HepG2 (cell line): ENCODE measurements at regions not wholly inside any gene's neighbourhood (a gene's known extent, or its start where the extent isn't known, plus 50 kb on each side); places are given as distances from the start of the nearest gene placed in this dataset.

ENCODE experiments used
- ATAC-seq: fragments of 200-7000 bp; cut with Tn5 transposase; 3 replicates; pipeline ENCODE4 v1.9.1; 2020; ENCODE audit warnings: mild to moderate bottlenecking, moderate library complexity
- BruUV-seq: library from RNA; stranded (reverse); fragments of 400-500 nt; replicated peaks from 2 replicates; lab custom pipeline; 2021; lab: Mats Ljungman, UMichigan
- CTCF ChIA-PET: fragments of 300-600 bp; formaldehyde crosslinking; extraction: SDS; loops from one replicate; lab custom pipeline; 2021; ENCODE audit warnings: low total read pairs, inconsistent platforms, low intra/inter-chr PET ratio; lab: Yijun Ruan, JAX
- POLR2A ChIA-PET: fragments of 350-600 bp; sonication (Branson Sonifier 250); formaldehyde crosslinking; loops from one replicate; lab custom pipeline; 2020; ENCODE audit warnings: antibody characterized with exemption, inconsistent platforms; lab: Yijun Ruan, JAX
- DNase-seq: peaks from one replicate; pipeline ENCODE4 v3.0.0-alpha.2; 2015; ENCODE audit warnings: low spot score
- FAIRE-seq: peaks from 3 replicates; lab custom pipeline; 2011; peaks lifted over from hg19 to GRCh38; lab: Jason Lieb, UNC
- H2AFZ ChIP-seq: one replicate; pipeline ENCODE4 v1.6.1; 2011; ENCODE audit warnings: low read length, inconsistent platforms
- H3K27ac ChIP-seq: fragments of 300-600 bp; 3 replicates; pipeline ENCODE4 v1.8.0; 2011; ENCODE audit warnings: mixed run types, mild to moderate bottlenecking, mixed read lengths, low read length, inconsistent platforms; ENCODE audit not compliant: insufficient read depth; ENCODE audit errors: extremely low read length
- H3K27me3 ChIP-seq, 2 experiments: fragments of 200-600 bp in 1 of 2; 2 replicates in 1 of 2; 3 replicates in 1 of 2; pipeline versions ENCODE4 v1.6.0 to v1.8.0; 2011; ENCODE audit warnings: low read length in 2 of 2, mild to moderate bottlenecking in 2 of 2, moderate library complexity in 2 of 2, inconsistent platforms in 1 of 2; ENCODE audit not compliant: insufficient read depth in 2 of 2, control insufficient read depth in 1 of 2
- H3K36me3 ChIP-seq, 2 experiments: fragments of 200-600 bp in 1 of 2; replicated peaks in 1 of 2; 2 replicates in 1 of 2; 3 replicates in 1 of 2; pipeline versions ENCODE4 v1.5.1 to v1.8.0; 2011; ENCODE audit warnings: low read length in 2 of 2, inconsistent platforms in 1 of 2; ENCODE audit not compliant: insufficient read depth in 2 of 2, control insufficient read depth in 1 of 2
- H3K4me1 ChIP-seq: 2 replicates; pipeline ENCODE4 v1.5.1; 2012; ENCODE audit warnings: low read length, inconsistent platforms; ENCODE audit not compliant: insufficient read depth
- H3K4me2 ChIP-seq: 2 replicates; pipeline ENCODE4 v1.6.0; 2011; ENCODE audit warnings: low read depth, low read length, inconsistent platforms
- H3K4me3 ChIP-seq, 3 experiments: fragments of 200-600 bp in 1 of 3; sonication (generic), shearing (Covaris generic) in 1 of 3; replicated peaks in 1 of 3; 2 replicates each; pipeline ENCODE4 v1.5.1; 2011 to 2016; ENCODE audit warnings: low read length in 3 of 3, inconsistent platforms in 2 of 3, low read depth in 2 of 3, mild to moderate bottlenecking in 2 of 3, control low read depth in 1 of 3, mixed read lengths in 1 of 3; ENCODE audit not compliant: insufficient read depth in 1 of 3
- H3K79me2 ChIP-seq: one replicate; pipeline ENCODE4 v1.6.1; 2011; ENCODE audit warnings: low read length, inconsistent platforms; ENCODE audit not compliant: insufficient read depth
- H3K9ac ChIP-seq: 2 replicates; pipeline ENCODE4 v1.6.0; 2011; ENCODE audit warnings: mild to moderate bottlenecking, low read depth, low read length, inconsistent platforms; ENCODE audit not compliant: insufficient read depth
- H3K9me3 ChIP-seq: 2 replicates; pipeline ENCODE4 v1.5.1; 2012; ENCODE audit warnings: mild to moderate bottlenecking, low read length
- H4K20me1 ChIP-seq: 2 replicates; pipeline ENCODE4 v1.6.0; 2011; ENCODE audit warnings: inconsistent platforms, mild to moderate bottlenecking, low read length, moderate library complexity; ENCODE audit not compliant: insufficient read depth
- HDAC2 ChIP-seq: sonication (generic); formaldehyde crosslinking; IDR thresholded peaks from 2 replicates; pipeline ENCODE4 v1.4.0; 2020; ENCODE audit warnings: missing genetic modification reagents
- KDM5A ChIP-seq: fragments of 200-600 bp; sonication (generic); IDR thresholded peaks from 2 replicates; pipeline ENCODE4 v1.7.0; 2018; ENCODE audit warnings: antibody characterized with exemption, mild to moderate bottlenecking, low read length, borderline replicate concordance
- NFRKB ChIP-seq: fragments of 450-650 bp; IDR thresholded peaks from 2 replicates; pipeline ENCODE4 v1.6.1; 2017
- NFYB ChIP-seq: sonication (generic); formaldehyde crosslinking; IDR thresholded peaks from 2 replicates; pipeline ENCODE4 v1.4.0; 2020; ENCODE audit warnings: missing genetic modification reagents
- PHB2 ChIP-seq: fragments of 450-650 bp; IDR thresholded peaks from 2 replicates; pipeline ENCODE4 v1.6.1; 2018; ENCODE audit not compliant: partially characterized antibody
- PRMT3 ChIP-seq: sonication (generic); formaldehyde crosslinking; IDR thresholded peaks from 2 replicates; pipeline ENCODE4 v1.8.1; 2022; ENCODE audit warnings: low read depth, mild to moderate bottlenecking, moderate library complexity, missing genetic modification reagents, borderline replicate concordance
- PTBP1 ChIP-seq: fragments of 200-400 bp; formaldehyde crosslinking; IDR thresholded peaks from 2 replicates; pipeline ENCODE4 v1.6.1; 2018; ENCODE audit warnings: low read length, low read depth; ENCODE audit not compliant: poor library complexity, severe bottlenecking
- ZNF17 ChIP-seq: sonication (generic); formaldehyde crosslinking; IDR thresholded peaks from 2 replicates; pipeline ENCODE4 v1.5.0; 2020; ENCODE audit warnings: mild to moderate bottlenecking, missing genetic modification reagents
- ZNF33A ChIP-seq: sonication (generic); formaldehyde crosslinking; IDR thresholded peaks from 2 replicates; pipeline ENCODE4 v1.5.1; 2020; ENCODE audit warnings: missing genetic modification reagents, mild to moderate bottlenecking, moderate library complexity, borderline replicate concordance
- ZNF33B ChIP-seq: sonication (generic); formaldehyde crosslinking; IDR thresholded peaks from 2 replicates; pipeline ENCODE4 v1.5.1; 2020; ENCODE audit warnings: mild to moderate bottlenecking, missing genetic modification reagents
- ZSCAN21 ChIP-seq: sonication (generic); formaldehyde crosslinking; IDR thresholded peaks from 2 replicates; pipeline ENCODE4 v1.8.0; 2022; ENCODE audit warnings: mild to moderate bottlenecking, missing genetic modification reagents, moderate library complexity, borderline replicate concordance
- ZZZ3 ChIP-seq: sonication (generic); formaldehyde crosslinking; IDR thresholded peaks from 2 replicates; pipeline ENCODE4 v1.4.0; 2020; ENCODE audit warnings: missing genetic modification reagents, mild to moderate bottlenecking, borderline replicate concordance
- WGBS: methylation state at CpG from one replicate; pipeline ENCODE4 v1.1.6; 2017; ENCODE audit warnings: low lambda C conversion rate; 5-methylcytosine and 5-hydroxymethylcytosine counted together
- in situ Hi-C: cut with HindIII; loops from 2 replicates; pipeline ENCODE4 v1.10.0; 2017; ENCODE audit warnings: low pct_unique_long_range_greater_than_20kb; ENCODE audit not compliant: extremely low pct_ligation_motif_present
- intact Hi-C: fragments of 100-400 bp; cut with micrococcal nuclease; formaldehyde crosslinking; loops from one replicate; pipeline ENCODE4 v1.10.0; 2022; ENCODE audit not compliant: unreplicated experiment
- TF ChIP-seq, protein P1 (sequence below): sonication (generic); formaldehyde crosslinking; IDR thresholded peaks from 2 replicates; pipeline ENCODE4 v1.4.0; 2020; ENCODE audit warnings: missing genetic modification reagents
- TF ChIP-seq, protein P2 (sequence below): sonication (generic); formaldehyde crosslinking; IDR thresholded peaks from 2 replicates; pipeline ENCODE4 v1.5.0; 2020; ENCODE audit warnings: missing genetic modification reagents, mild to moderate bottlenecking, borderline replicate concordance
- TF ChIP-seq, protein P3 (sequence below), 2 experiments: IDR thresholded peaks; 2 replicates each; pipeline ENCODE4 v1.6.1; 2011 to 2012; ENCODE audit warnings: low read length in 2 of 2, borderline replicate concordance in 1 of 2, low read depth in 1 of 2, mild to moderate bottlenecking in 1 of 2, moderate library complexity in 1 of 2
- TF ChIP-seq, protein P4 (sequence below): sonication (generic); formaldehyde crosslinking; conservative IDR thresholded peaks from 2 replicates; pipeline ENCODE4 v1.8.0; 2022; ENCODE audit warnings: missing genetic modification reagents
- TF ChIP-seq, protein P5 (sequence below): sonication (generic); formaldehyde crosslinking; IDR thresholded peaks from 2 replicates; pipeline ENCODE4 v1.4.0; 2020; ENCODE audit warnings: mild to moderate bottlenecking, missing genetic modification reagents

DNA sequence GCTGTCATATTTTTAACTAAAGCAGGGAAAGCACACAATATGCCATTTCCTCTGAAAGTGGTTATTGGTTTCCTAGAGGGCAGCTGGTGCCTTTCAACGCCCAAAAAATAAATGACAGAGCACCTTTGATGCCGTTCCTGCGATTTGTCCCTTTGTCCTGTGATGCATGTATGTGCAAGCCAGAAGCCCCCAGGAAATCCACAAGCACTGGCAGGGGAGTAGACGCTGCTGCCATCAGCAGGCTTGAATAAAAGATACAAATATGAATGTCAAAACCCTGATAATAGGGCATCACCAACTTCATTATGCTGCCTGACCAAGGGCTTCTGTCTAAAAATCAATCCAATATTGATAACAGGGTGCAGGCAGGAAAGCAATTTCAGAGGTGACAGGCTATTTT, 246.1 kb downstream of the FBXO15 start:
- CTCF ChIA-PET: no interaction called here
- Histone ChIP-seq H3K27ac (no peak overlapping the region), H3K4me2 (no peak overlapping the region), H3K9me3 (no peaks in the 10 kb centered on the region), H3K36me3 (no peaks in the 10 kb centered on the region), H3K79me2 (no peaks in the 10 kb centered on the region), H3K4me3 (no peak overlapping the region), H3K27me3 (no peaks in the 10 kb centered on the region; a peak in 1 of 5 replicates), H4K20me1 (no peaks in the 10 kb centered on the region), H2AFZ (no peak overlapping the region), H3K9ac (no peak overlapping the region), H3K4me1 (no peaks in the 10 kb centered on the region)
- DNase-seq (no peak), ATAC-seq (no peak), FAIRE-seq (no peak)
- 3% methylated on average over 4 of the region's 4 CpGs for WGBS
- intact Hi-C loops (no loop called here), in situ Hi-C loops (no loop called here)
- POLR2A ChIA-PET: no interaction called here
- no TSS peak for BruUV-seq
- TF ChIP-seq ZNF33A (CRISPR knock-in tag) (no peak), PRMT3 (CRISPR knock-in tag) (no peak), HDAC2 (CRISPR knock-in tag) (no peak), KDM5A (no peak), ZZZ3 (CRISPR knock-in tag) (no peak), ZSCAN21 (no peak), ZNF17 (CRISPR knock-in tag) (no peak), PTBP1 (no peak), NFRKB (no peak), PHB2 (no peak), ZNF33B (CRISPR knock-in tag) (no peak), NFYB (no peak)
- TF ChIP-seq, protein P1, sequence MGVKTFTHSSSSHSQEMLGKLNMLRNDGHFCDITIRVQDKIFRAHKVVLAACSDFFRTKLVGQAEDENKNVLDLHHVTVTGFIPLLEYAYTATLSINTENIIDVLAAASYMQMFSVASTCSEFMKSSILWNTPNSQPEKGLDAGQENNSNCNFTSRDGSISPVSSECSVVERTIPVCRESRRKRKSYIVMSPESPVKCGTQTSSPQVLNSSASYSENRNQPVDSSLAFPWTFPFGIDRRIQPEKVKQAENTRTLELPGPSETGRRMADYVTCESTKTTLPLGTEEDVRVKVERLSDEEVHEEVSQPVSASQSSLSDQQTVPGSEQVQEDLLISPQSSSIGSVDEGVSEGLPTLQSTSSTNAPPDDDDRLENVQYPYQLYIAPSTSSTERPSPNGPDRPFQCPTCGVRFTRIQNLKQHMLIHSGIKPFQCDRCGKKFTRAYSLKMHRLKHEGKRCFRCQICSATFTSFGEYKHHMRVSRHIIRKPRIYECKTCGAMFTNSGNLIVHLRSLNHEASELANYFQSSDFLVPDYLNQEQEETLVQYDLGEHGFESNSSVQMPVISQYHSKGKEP (CRISPR knock-in tag): no peak
- TF ChIP-seq, protein P2, sequence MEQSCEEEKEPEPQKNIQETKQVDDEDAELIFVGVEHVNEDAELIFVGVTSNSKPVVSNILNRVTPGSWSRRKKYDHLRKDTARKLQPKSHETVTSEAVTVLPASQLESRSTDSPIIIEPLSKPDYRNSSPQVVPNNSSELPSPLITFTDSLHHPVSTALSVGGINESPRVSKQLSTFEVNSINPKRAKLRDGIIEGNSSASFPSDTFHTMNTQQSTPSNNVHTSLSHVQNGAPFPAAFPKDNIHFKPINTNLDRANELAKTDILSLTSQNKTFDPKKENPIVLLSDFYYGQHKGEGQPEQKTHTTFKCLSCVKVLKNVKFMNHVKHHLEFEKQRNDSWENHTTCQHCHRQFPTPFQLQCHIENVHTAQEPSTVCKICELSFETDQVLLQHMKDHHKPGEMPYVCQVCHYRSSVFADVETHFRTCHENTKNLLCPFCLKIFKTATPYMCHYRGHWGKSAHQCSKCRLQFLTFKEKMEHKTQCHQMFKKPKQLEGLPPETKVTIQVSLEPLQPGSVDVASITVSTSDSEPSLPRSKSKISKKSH (CRISPR knock-in tag): no peak
- TF ChIP-seq, protein P3, sequence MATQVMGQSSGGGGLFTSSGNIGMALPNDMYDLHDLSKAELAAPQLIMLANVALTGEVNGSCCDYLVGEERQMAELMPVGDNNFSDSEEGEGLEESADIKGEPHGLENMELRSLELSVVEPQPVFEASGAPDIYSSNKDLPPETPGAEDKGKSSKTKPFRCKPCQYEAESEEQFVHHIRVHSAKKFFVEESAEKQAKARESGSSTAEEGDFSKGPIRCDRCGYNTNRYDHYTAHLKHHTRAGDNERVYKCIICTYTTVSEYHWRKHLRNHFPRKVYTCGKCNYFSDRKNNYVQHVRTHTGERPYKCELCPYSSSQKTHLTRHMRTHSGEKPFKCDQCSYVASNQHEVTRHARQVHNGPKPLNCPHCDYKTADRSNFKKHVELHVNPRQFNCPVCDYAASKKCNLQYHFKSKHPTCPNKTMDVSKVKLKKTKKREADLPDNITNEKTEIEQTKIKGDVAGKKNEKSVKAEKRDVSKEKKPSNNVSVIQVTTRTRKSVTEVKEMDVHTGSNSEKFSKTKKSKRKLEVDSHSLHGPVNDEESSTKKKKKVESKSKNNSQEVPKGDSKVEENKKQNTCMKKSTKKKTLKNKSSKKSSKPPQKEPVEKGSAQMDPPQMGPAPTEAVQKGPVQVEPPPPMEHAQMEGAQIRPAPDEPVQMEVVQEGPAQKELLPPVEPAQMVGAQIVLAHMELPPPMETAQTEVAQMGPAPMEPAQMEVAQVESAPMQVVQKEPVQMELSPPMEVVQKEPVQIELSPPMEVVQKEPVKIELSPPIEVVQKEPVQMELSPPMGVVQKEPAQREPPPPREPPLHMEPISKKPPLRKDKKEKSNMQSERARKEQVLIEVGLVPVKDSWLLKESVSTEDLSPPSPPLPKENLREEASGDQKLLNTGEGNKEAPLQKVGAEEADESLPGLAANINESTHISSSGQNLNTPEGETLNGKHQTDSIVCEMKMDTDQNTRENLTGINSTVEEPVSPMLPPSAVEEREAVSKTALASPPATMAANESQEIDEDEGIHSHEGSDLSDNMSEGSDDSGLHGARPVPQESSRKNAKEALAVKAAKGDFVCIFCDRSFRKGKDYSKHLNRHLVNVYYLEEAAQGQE (IDR thresholded peaks at IDR 0.05; ENCODE audit: borderline replicate concordance in 1 of 2, low read depth in 1 of 2, low read length in 2 of 2): no peak
- TF ChIP-seq, protein P4, sequence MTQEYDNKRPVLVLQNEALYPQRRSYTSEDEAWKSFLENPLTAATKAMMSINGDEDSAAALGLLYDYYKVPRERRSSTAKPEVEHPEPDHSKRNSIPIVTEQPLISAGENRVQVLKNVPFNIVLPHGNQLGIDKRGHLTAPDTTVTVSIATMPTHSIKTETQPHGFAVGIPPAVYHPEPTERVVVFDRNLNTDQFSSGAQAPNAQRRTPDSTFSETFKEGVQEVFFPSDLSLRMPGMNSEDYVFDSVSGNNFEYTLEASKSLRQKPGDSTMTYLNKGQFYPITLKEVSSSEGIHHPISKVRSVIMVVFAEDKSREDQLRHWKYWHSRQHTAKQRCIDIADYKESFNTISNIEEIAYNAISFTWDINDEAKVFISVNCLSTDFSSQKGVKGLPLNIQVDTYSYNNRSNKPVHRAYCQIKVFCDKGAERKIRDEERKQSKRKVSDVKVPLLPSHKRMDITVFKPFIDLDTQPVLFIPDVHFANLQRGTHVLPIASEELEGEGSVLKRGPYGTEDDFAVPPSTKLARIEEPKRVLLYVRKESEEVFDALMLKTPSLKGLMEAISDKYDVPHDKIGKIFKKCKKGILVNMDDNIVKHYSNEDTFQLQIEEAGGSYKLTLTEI: no peak
- TF ChIP-seq, protein P5, sequence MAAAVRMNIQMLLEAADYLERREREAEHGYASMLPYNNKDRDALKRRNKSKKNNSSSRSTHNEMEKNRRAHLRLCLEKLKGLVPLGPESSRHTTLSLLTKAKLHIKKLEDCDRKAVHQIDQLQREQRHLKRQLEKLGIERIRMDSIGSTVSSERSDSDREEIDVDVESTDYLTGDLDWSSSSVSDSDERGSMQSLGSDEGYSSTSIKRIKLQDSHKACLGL: no peak
